Keratinocyte (primary cell): ENCODE measurements at regions not wholly inside any gene's neighbourhood (a gene's known extent, or its start where the extent isn't known, plus 50 kb on each side); places are given as distances from the start of the nearest gene placed in this dataset.

Source experiments
- CTCF ChIP-seq, 3 experiments: IDR thresholded peaks in 1 of 3; conservative IDR thresholded peaks in 1 of 3; optimal IDR thresholded peaks in 1 of 3; 2 replicates in 2 of 3; 3 replicates in 1 of 3; pipeline versions ENCODE3 to v1.5.1; 2011; ENCODE audit warnings: low read length in 3 of 3, mild to moderate bottlenecking in 3 of 3, moderate library complexity in 2 of 3, control low read depth in 1 of 3, inconsistent platforms in 1 of 3; ENCODE audit not compliant: insufficient read depth in 2 of 3; ENCODE audit errors: extremely low read depth in 1 of 3
- EZH2 ChIP-seq: IDR thresholded peaks from one replicate; pipeline ENCODE4 v1.6.1; 2012; ENCODE audit warnings: inconsistent platforms, mild to moderate bottlenecking, low read length, moderate library complexity

GRCh38 chr2:114049826-114050225, 159.9 kb downstream of the ACTR3 start:
- TF ChIP-seq CTCF (optimal IDR thresholded peaks at IDR 0.05 in 1 of 3, IDR thresholded peaks at IDR 0.05 in 1 of 3, conservative IDR thresholded peaks at IDR 0.05 in 1 of 3; ENCODE audit: extremely low read depth in 1 of 3, insufficient read depth in 2 of 3, low read length in 3 of 3) (no peak), EZH2 (no peak)
